Spinal cord (tissue), 9 donors: ENCODE measurements at regions not wholly inside any gene's neighbourhood (a gene's known extent, or its start where the extent isn't known, plus 50 kb on each side); places are given as distances from the start of the nearest gene placed in this dataset.
"Not testable (repeated sequence)": the region's sequence is repeated elsewhere in the genome, so short reads cannot be mapped to it uniquely, and the experiment has no call there.

Experiments used
- DNase-seq, 6 donors: peaks; one replicate each; pipeline versions ENCODE4 v3.0.0 to v3.0.0-alpha.2; 2013 to 2015; ENCODE audit warnings: low spot score in 6 of 6, low read depth in 4 of 6
- H3K27ac ChIP-seq: one replicate; pipeline ENCODE4 v1.5.1; 2013; ENCODE audit warnings: low read depth, low read length, control low read depth
- H3K27me3 ChIP-seq: one replicate; pipeline ENCODE4 v1.6.1; 2013; ENCODE audit warnings: low read length; ENCODE audit not compliant: control insufficient read depth, insufficient read depth
- H3K36me3 ChIP-seq: one replicate; pipeline ENCODE4 v1.6.1; 2013; ENCODE audit warnings: low read length; ENCODE audit not compliant: control insufficient read depth, insufficient read depth
- H3K4me1 ChIP-seq: one replicate; pipeline ENCODE4 v1.6.1; 2013; ENCODE audit warnings: low read length; ENCODE audit not compliant: control insufficient read depth, insufficient read depth
- H3K4me3 ChIP-seq: one replicate; pipeline ENCODE4 v1.5.1; 2013; ENCODE audit warnings: low read depth, low read length, control low read depth
- H3K9me3 ChIP-seq: one replicate; pipeline ENCODE4 v1.6.1; 2013; ENCODE audit warnings: low read length; ENCODE audit not compliant: control insufficient read depth, insufficient read depth
- WGBS: methylation state at CpG from one replicate; pipeline ENCODE4 v1.1.5; 2013; ENCODE audit warnings: missing lambda C conversion rate; ENCODE audit not compliant: insufficient coverage; 5-methylcytosine and 5-hydroxymethylcytosine counted together
- donor health status: healthy.

GRCh38 chr6:130617658-130618057, 209.5 kb upstream of the SMLR1 start:
- Histone ChIP-seq H3K9me3 (no peaks in the 10 kb centered on the region), H3K27me3 (no peaks in the 10 kb centered on the region), H3K36me3 (no peaks in the 10 kb centered on the region), H3K4me3 (no peak overlapping the region), H3K27ac (no peak overlapping the region), H3K4me1 (no peaks in the 10 kb centered on the region)
- DNase-seq, result no peak
- no CpG with 5 or more reads among the region's 2 CpGs for WGBS

GRCh38 chr6:130618806-130619205, 208.4 kb upstream of the SMLR1 start:
- not testable (repeated sequence) for H3K27me3 ChIP-seq, H3K4me3 ChIP-seq

GRCh38 chr6:130620338-130620781, 206.8 kb upstream of the SMLR1 start:
- no CpG with 5 or more reads among the region's 2 CpGs for WGBS
- Histone ChIP-seq H3K36me3 (no peaks in the 10 kb centered on the region), H3K4me1 (no peaks in the 10 kb centered on the region), H3K27me3 (no peaks in the 10 kb centered on the region), H3K27ac (no peak overlapping the region), H3K4me3 (no peak overlapping the region), H3K9me3 (no peaks in the 10 kb centered on the region)
- DNase-seq, result no peak

More at GRCh38 chr6:130618806-130619205, 208.4 kb upstream of the SMLR1 start:
- H3K27ac ChIP-seq, DNase-seq, H3K36me3 ChIP-seq, H3K4me1 ChIP-seq, H3K9me3 ChIP-seq: not testable (repeated sequence)
- no CpG with 5 or more reads among the region's 5 CpGs for WGBS

GRCh38 chr6:130622142-130622541, 205.1 kb upstream of the SMLR1 start:
- no peaks in the 10 kb centered on the region for H3K36me3 ChIP-seq
- no peak for DNase-seq
- H3K27me3 ChIP-seq, result no peaks in the 10 kb centered on the region
- no peaks in the 10 kb centered on the region for H3K9me3 ChIP-seq
- no peak overlapping the region for H3K4me3 ChIP-seq
- no peaks in the 10 kb centered on the region for H3K4me1 ChIP-seq
- no peak overlapping the region for H3K27ac ChIP-seq

GRCh38 chr6:130624046-130624445, 203.2 kb upstream of the SMLR1 start:
- Histone ChIP-seq H3K27me3 (no peaks in the 10 kb centered on the region), H3K9me3 (no peaks in the 10 kb centered on the region), H3K36me3 (no peaks in the 10 kb centered on the region), H3K4me3 (no peak overlapping the region), H3K27ac (no peak overlapping the region), H3K4me1 (no peaks in the 10 kb centered on the region)
- 67% methylated on average over 1 of the region's 2 CpGs for WGBS
- no peak for DNase-seq

- Histone ChIP-seq H3K4me1 (no peaks in the 10 kb centered on the region), H3K36me3 (no peaks in the 10 kb centered on the region), H3K9me3 (no peaks in the 10 kb centered on the region), H3K27ac (no peak overlapping the region), H3K27me3 (no peaks in the 10 kb centered on the region), H3K4me3 (no peak overlapping the region)
- WGBS, result 50% methylated on average over 2 of the region's 3 CpGs
- peak in 1 of 6 donors; percentile 28 for DNase-seq
These were observed 201.2 kb upstream of the SMLR1 start for GRCh38 chr6:130625825-130626527.

GRCh38 chr6:130628862-130629261, 198.3 kb upstream of the SMLR1 start:
- no peaks in the 10 kb centered on the region for H3K9me3 ChIP-seq
- no peak for DNase-seq
- no peak overlapping the region for H3K4me3 ChIP-seq
- no peak overlapping the region for H3K27ac ChIP-seq
- no peaks in the 10 kb centered on the region for H3K4me1 ChIP-seq
- 100% methylated on average over 2 of the region's 4 CpGs for WGBS
- H3K27me3 ChIP-seq, result no peaks in the 10 kb centered on the region
- no peaks in the 10 kb centered on the region for H3K36me3 ChIP-seq

- Histone ChIP-seq H3K9me3 (no peaks in the 10 kb centered on the region), H3K27me3 (no peaks in the 10 kb centered on the region), H3K36me3 (no peaks in the 10 kb centered on the region), H3K4me3 (no peak overlapping the region), H3K4me1 (no peaks in the 10 kb centered on the region), H3K27ac (no peak overlapping the region)
- DNase-seq, result no peak
These were observed 197.6 kb upstream of the SMLR1 start for GRCh38 chr6:130629640-130630039.

- no peaks in the 10 kb centered on the region for H3K9me3 ChIP-seq
- WGBS, result 10% methylated on average over 7 of the region's 9 CpGs
- peak in 2 of 6 donors; percentile 15 to 64 for DNase-seq
- no peaks in the 10 kb centered on the region for H3K36me3 ChIP-seq
- H3K4me1 ChIP-seq, result no peaks in the 10 kb centered on the region
- no peaks in the 10 kb centered on the region for H3K27me3 ChIP-seq
- H3K4me3 ChIP-seq, result no peak overlapping the region
- H3K27ac ChIP-seq, result no peak overlapping the region
These were observed 194.9 kb upstream of the SMLR1 start for GRCh38 chr6:130632277-130632676.

- DNase-seq, result no peak
- no peaks in the 10 kb centered on the region for H3K9me3 ChIP-seq
- WGBS, result no CpG with 5 or more reads among the region's 2 CpGs
- no peak overlapping the region for H3K4me3 ChIP-seq
- H3K36me3 ChIP-seq, result no peaks in the 10 kb centered on the region
- no peak overlapping the region for H3K27ac ChIP-seq
- H3K27me3 ChIP-seq, result no peaks in the 10 kb centered on the region
- H3K4me1 ChIP-seq, result no peaks in the 10 kb centered on the region
These were observed 194.3 kb upstream of the SMLR1 start for GRCh38 chr6:130632897-130633296.
